ENCODE measurements at regions not wholly inside any gene's neighbourhood (a gene's known extent, or its start where the extent isn't known, plus 50 kb on each side); places are given as distances from the start of the nearest gene placed in this dataset.
"Not testable (repeated sequence)": the region's sequence is repeated elsewhere in the genome, so short reads cannot be mapped to it uniquely, and the experiment has no call there.

GRCh38 chr3:103818800-103819199 lies 1384.0 kb downstream of the ZPLD1 start:
- no peak for DNase-seq

DNA sequence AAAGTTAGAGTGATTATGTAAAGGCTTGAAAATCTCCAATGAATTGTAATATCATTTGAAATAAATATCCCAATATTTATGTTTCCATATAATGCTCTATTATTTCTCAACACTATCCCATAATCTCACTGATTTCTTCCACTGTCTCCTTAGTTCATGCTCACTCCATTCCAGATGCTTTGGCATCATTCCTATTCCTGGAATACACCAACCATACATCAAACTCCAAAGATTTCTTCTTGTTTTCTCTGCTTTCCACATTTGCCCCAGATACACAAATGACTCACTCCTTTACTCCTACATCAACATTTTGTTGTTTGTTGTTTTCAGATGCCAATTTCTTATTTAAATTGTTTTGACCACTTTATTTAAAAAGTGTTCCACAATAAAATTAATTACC lies 1390.8 kb downstream of the ZPLD1 start:
- no peak for DNase-seq

DNA sequence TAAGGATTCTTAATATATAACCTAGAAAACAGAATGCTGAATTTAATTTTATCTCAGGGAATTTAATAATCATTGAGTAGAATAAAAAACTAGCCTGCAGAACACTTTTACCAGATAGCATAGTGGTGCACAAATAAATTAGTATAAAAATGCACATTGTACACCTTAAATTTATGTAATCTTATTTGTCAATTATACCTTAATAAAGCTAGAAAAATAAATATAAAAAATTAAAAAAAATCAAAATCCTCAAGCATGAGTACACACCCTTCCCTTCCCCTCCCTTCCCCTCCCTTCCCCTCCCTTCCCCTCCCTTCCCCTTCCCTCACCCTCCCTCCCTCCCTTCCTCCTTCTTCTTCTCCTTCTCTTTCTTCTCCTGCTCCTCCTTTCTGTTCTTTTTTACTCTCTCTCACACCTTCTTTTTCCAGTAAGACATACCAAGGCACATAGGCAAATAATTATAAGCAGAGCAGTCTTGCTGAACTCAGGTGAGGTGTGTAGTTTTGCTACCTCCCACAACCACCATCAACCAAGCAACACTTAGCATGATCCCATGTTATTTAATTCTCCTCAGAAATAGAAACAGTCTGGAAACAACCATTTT lies 1395.0 kb downstream of the ZPLD1 start:
- no peak for DNase-seq

DNA sequence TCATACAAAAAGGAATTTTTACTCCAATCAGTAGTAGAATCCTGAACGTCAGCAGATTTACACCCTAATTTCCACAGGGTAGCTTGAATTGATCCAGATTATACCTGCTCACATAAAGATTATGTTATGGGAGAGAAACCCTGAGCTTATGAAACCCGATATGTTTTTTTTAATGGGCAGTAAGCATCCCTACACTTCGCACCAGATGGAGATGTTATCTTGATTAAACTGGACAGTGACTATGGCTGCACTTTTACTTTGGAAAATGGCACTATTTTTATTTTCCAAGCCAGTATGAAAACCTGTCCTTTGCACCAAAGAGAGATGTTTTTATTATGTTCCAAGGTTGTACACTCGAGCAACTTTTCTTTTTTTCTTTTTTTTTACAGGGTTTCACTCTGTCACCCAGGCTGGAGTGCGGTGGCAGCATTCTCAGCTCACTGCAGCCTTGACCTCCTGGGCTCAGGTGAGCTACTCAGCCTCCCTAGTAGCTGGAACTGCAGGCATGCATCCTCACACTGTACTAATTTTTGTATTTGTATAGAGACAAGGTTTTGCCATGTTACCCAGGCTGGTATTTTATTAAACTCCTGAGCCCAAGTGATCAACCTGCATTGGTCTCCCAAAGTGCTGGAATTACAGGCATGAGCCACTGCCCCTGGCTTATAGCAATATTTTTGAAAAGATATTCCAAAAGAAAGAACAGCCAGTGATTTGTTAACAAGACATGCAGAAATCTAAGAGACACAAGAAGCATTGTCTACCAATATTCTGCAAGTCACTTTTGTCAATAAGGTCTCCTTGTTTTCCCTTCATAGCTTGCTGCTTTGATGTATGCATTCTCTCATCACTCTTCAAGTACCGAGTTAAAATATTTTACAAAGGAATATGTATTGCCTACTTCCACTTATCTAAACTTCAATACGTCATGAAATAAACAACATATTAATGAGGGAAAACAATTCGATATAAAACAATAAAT lies 1412.6 kb downstream of the ZPLD1 start:
- DNase-seq, result no peak

- no peak for DNase-seq
Measured at GRCh38 chr3:103851793-103852192, 1417.0 kb downstream of the ZPLD1 start.

DNA sequence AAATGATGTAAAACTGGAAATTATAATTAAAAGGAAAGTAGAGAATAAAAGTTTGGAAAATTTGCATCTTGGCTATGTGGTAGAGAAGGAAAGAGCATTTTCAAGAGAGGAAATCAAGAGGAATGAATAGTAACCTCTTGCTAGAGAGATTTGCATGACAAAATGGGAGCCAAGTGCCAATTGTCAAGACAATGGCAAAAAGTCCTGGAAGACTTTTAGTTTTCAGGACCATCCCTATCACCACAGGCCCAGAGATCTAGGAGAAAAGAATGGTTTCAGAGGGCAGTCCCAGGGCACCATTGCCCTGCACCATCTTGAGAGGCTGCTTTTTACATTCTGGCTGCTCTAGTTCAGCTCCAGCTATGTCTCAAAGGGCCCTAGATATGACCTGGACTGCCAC lies 1427.6 kb downstream of the ZPLD1 start:
- no peak for DNase-seq

- DNase-seq, result no peak
Measured at GRCh38 chr3:103863381-103863780, 1428.6 kb downstream of the ZPLD1 start.

- DNase-seq, result no peak
Measured at GRCh38 chr3:103866113-103866512, 1431.3 kb downstream of the ZPLD1 start.

DNA sequence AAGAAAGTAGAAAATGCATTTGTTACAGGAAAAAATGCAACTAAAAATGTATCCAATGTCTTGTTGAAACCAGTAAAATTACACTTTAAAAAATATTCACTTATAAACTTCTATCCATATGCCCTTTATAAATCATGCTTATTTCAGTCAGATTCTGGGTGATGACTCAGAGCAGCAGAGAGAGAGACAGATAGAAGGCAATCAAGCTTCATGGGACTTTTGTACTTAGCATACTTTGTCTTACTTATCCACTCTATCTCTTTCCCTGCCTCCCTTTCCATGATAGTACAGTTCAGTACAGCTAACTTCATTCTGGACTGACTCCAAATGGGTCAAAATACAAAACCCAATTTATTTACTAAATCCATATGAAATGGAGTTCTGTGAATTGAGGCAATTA lies 1438.2 kb downstream of the ZPLD1 start:
- DNase-seq, result no peak

DNA sequence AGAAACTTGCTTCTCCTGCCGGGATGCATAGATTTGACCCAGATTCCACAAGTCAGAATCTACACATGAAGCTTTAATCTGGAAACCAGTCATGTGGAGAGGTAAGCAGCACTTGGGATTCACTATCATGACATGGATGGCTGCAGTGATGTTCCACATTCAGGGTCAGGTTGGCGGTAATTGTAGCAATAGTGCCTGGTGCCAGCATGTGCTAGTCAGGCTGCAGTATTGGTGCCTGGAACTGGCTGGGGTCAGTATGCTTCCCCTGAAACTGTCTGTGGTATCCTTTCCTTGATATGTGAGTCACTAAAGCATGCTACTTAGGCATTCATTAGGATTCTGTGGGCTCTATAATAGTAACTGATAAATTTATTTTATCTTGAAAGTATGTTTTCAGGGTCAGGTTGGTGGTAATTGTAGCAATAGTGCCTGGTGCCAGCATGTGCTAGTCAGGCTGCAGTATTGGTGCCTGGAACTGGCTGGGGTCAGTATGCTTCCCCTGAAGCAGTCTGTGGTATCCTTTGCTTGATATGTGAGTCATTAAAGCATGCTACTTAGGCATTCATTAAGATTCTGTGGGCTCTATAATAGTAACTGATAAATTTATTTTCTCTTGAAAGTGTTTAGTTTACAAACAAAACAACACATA lies 1439.2 kb downstream of the ZPLD1 start:
- no peak for DNase-seq

DNA sequence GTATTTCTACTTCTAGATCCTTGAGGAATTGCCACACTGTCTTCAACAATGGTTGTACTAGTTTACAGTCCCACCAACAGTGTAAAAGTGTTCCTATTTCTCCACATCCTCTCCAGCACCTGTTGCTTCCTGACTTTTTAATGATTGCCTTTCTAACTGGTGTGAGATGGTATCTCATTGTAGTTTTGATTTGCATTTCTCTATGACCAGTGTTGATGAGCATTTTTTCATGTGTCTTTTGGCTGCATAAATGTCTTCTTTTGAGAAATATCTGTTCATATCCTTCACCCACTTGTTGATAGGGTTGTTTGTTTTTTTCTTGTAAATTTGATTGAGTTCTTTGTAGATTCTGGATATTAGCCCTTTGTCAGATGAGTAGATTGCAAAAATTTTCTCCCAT lies 1447.0 kb downstream of the ZPLD1 start:
- DNase-seq, result not testable (repeated sequence)

GRCh38 chr3:103889675-103890074 lies 1454.9 kb downstream of the ZPLD1 start:
- no peak for DNase-seq

GRCh38 chr3:103894162-103894822 lies 1459.5 kb downstream of the ZPLD1 start:
- no peak for DNase-seq

DNA sequence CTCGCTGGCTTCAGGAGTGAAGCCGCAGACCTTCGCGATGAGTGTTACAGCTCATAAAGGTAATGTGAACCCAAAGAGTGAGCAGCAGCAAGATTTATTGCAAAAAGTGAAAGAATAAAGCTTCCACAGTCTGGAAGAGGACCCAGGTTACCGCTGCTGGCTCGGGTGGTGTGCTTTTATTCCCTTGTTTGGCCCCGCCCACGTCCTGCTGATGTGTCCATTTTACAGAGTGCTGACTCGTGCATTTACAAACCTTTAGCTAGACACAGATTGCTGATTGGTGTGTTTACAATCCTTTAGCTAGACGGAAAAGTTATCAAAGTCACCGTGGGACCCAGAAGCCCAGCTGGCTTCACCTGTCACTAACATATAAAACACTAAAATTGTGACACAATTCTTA lies 1464.5 kb downstream of the ZPLD1 start:
- DNase-seq, result no peak

DNA sequence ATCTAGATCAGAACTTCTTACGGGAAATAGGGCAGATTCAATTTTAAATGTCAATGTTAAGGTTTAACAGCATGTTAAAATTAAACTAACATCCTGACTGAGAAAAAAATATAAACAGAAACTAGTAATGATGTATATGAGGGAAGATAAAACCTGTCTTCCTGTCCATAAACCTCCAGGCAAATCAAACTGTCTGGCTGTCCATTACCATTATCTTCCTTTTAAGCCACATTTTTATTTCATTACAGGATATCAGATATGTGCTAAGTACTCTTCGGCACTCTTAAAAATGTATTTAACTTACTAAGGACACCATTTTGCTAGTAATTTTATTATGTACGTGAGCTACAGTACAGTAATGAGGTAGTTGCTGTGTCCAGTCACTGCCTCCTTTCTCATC lies 1461.7 kb upstream of the ALCAM start:
- DNase-seq, result no peak

DNA sequence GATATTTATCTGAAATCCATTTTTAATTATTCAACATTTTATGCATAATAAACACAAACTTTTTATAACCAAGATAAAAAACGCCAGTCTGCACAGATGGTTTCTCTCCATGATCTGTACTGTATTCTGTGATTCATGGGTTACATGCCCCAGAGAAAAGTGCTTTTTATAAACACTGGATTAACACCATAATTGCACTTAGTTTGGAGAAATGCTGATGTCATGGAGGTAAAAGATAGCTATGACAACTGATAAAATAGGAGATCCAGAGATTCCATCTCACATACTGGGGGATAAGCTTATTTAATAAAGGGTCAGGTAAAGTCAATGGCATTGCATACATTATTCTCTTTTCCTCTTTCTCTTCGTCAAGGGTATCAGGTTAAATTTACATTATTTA lies 1460.4 kb upstream of the ALCAM start:
- no peak for DNase-seq

DNA sequence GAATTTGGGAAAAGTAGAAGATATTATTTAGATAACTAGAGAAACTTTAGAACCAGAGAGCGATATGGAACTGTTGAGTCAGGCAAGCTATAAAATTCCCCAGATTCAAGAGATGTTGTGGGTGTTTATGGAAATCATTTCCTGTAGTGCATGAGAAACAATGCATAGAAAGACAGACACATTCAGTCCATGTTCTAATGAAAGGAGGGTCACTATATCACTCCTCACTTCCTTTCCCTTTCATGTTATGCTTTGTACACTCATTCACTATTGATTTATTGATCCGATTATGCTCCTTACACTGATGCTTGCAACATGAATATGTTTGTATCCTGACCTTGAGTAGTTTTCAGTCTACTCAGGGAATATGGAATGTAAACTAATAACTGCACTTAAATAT lies 1459.9 kb upstream of the ALCAM start:
- DNase-seq, result no peak

- DNase-seq, result no peak
Measured at GRCh38 chr3:103907567-103907966, 1459.1 kb upstream of the ALCAM start.

DNA sequence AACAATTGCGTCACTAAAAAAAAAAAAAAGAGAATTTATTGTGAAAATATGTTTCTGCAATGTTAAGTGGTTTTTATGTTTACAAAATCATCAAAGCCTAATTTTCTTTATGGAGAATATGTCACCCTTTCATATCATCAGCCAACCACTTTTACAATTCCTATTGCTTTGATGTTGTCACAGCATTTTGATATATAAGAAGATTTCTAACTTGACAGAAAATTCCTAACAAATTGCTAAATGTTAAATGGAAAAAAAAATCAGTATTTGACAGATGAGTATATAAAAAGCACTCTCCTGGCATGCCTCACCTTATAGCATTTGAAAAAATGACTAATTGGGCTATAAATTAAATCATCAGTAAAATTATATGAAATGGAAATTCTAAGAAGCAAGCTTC lies 1457.3 kb upstream of the ALCAM start:
- DNase-seq, result no peak

DNA sequence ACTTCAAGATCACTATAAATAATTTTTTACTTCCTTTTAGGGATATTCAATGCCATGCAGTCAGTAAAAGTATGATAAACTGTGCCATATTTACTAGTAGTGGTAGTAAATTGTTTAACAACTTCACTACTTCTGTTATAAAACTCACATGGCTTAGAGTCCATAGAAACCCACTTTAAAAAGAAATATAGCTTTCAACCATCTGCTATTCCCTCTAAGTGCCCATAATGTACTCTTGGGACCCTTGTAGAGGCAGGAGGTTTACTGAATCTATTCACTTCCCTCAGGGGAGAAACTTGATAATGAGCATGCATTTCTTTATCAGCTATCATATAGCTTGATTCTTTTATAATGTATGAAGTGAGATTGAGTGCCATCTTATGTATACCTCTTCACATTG lies 1448.4 kb upstream of the ALCAM start:
- peak; percentile 97 for DNase-seq

DNA sequence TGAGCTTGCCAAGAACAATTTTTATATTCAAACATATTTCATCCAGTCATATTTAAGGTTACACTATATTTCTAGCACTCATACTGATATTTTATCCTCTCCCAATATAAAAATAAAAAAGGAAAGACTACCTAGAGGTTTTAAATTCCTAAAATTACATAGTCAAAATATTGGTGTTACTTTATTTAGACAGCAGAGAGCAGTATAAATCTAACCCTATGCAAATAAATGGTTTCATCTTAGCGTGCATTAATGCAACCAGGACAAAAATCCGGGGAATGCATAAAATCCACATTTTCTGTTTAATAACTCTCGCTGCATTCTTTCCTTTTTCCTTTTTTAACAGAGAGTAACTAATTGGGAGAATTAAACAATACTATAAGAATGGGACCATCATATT lies 1447.4 kb upstream of the ALCAM start:
- DNase-seq, result no peak

DNA sequence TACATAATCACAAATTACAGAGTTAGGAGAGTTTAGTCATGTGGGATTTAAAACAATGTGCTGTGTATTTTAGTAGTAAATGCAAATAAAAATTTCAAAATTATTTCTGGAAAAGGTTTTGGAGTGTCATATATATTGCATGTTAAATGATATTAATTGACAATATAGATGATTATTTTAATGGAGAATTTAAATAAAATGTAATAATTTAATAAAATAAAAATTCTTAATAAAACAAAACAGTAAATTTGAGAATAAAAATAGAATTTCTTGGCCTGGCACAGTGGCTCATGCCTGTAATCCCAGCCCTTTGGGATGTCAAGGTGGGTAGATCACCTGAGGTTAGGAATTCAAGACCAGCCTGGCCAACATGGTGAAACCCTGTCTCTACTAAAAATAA lies 1442.8 kb upstream of the ALCAM start:
- DNase-seq, result no peak

DNA sequence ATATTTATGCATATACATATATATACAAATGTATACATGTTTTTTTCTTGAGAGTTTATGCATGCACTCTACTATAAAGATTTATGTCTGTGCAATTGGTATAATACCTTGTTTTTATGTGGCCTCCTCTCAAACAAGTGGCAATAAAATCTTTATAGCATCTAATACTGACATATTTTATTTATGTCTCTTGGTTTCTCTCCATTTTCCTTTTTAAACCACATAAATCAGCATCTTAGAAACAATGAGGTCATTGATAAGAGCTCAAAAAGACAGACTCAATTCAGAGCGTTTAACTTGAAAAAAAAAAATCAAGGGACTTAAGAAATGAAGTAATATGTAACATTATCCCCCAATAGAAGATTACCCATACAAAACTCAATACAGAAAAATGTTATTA lies 1442.2 kb upstream of the ALCAM start:
- DNase-seq, result no peak
